HG03439 (cell line): ENCODE measurements at regions not wholly inside any gene's neighbourhood (a gene's known extent, or its start where the extent isn't known, plus 50 kb on each side); places are given as distances from the start of the nearest gene placed in this dataset.

Experiments used
- ATAC-seq: cut with Tn5 transposase; IDR thresholded peaks from one replicate; pipeline ENCODE4 v1.9.1; 2021; ENCODE audit warnings: mild to moderate bottlenecking, moderate library complexity; ENCODE audit not compliant: unreplicated experiment

GRCh38 chr2:147384659-147385058 is 460.2 kb upstream of the ACVR2A start:
- no peak for ATAC-seq

- no peak for ATAC-seq
Measured at GRCh38 chr2:147382322-147382948, 462.4 kb upstream of the ACVR2A start.

- no peak for ATAC-seq
Measured at GRCh38 chr2:147378403-147378802, 466.4 kb upstream of the ACVR2A start.

- no peak for ATAC-seq
Measured at GRCh38 chr2:147375073-147375472, 469.8 kb upstream of the ACVR2A start.

- no peak for ATAC-seq
Measured at GRCh38 chr2:147374423-147374811, 470.4 kb upstream of the ACVR2A start.

GRCh38 chr2:147373800-147374422 is 470.9 kb upstream of the ACVR2A start:
- ATAC-seq, result no peak

- no peak for ATAC-seq
Measured at GRCh38 chr2:147368306-147368705, 476.5 kb upstream of the ACVR2A start.

- no peak for ATAC-seq
Measured at GRCh38 chr2:147366279-147366678, 478.6 kb upstream of the ACVR2A start.

GRCh38 chr2:147365622-147366021 is 479.2 kb upstream of the ACVR2A start:
- ATAC-seq, result no peak

- ATAC-seq, result no peak
Measured at GRCh38 chr2:147364597-147364996, 480.2 kb upstream of the ACVR2A start.

- ATAC-seq, result no peak
Measured at GRCh38 chr2:147363181-147363580, 481.6 kb upstream of the ACVR2A start.

- no peak for ATAC-seq
Measured at GRCh38 chr2:147358375-147358774, 486.5 kb upstream of the ACVR2A start.

- no peak for ATAC-seq
Measured at GRCh38 chr2:147356157-147356556, 488.7 kb upstream of the ACVR2A start.

- no peak for ATAC-seq
Measured at GRCh38 chr2:147355706-147356105, 489.1 kb upstream of the ACVR2A start.

GRCh38 chr2:147353072-147353381 is 491.8 kb upstream of the ACVR2A start:
- no peak for ATAC-seq

- no peak for ATAC-seq
Measured at GRCh38 chr2:147352264-147353071, 492.4 kb upstream of the ACVR2A start.

GRCh38 chr2:147351784-147352183 is 493.0 kb upstream of the ACVR2A start:
- ATAC-seq, result no peak

- no peak for ATAC-seq
Measured at GRCh38 chr2:147348931-147349555, 495.8 kb upstream of the ACVR2A start.

GRCh38 chr2:147346142-147346541 is 498.7 kb upstream of the ACVR2A start:
- ATAC-seq, result no peak

GRCh38 chr2:147345246-147345645 is 499.6 kb upstream of the ACVR2A start:
- no peak for ATAC-seq

GRCh38 chr2:147342329-147342728 is 502.5 kb upstream of the ACVR2A start:
- ATAC-seq, result no peak
